Neuron (in vitro differentiated cells): ENCODE measurements at regions not wholly inside any gene's neighbourhood (a gene's known extent, or its start where the extent isn't known, plus 50 kb on each side); places are given as distances from the start of the nearest gene placed in this dataset.
"Not testable (repeated sequence)": the region's sequence is repeated elsewhere in the genome, so short reads cannot be mapped to it uniquely, and the experiment has no call there.

Experiments
- H2AFZ ChIP-seq: one replicate; pipeline ENCODE4 v1.6.1; 2013; ENCODE audit warnings: low read depth, mild to moderate bottlenecking, inconsistent platforms, low read length, moderate library complexity
- H3K27me3 ChIP-seq: one replicate; pipeline ENCODE4 v1.6.1; 2013; ENCODE audit warnings: low read length; ENCODE audit not compliant: insufficient read depth
- H3K36me3 ChIP-seq: one replicate; pipeline ENCODE4 v1.6.1; 2013; ENCODE audit warnings: low read length; ENCODE audit not compliant: insufficient read depth
- H3K4me1 ChIP-seq: one replicate; pipeline ENCODE4 v1.6.1; 2013; ENCODE audit warnings: low read length; ENCODE audit not compliant: insufficient read depth
- H3K4me3 ChIP-seq: 2 replicates; pipeline ENCODE4 v1.5.1; 2013; ENCODE audit warnings: mild to moderate bottlenecking, low read length, moderate library complexity
- H3K9me3 ChIP-seq: one replicate; pipeline ENCODE4 v1.6.1; 2013; ENCODE audit warnings: low read length

DNA sequence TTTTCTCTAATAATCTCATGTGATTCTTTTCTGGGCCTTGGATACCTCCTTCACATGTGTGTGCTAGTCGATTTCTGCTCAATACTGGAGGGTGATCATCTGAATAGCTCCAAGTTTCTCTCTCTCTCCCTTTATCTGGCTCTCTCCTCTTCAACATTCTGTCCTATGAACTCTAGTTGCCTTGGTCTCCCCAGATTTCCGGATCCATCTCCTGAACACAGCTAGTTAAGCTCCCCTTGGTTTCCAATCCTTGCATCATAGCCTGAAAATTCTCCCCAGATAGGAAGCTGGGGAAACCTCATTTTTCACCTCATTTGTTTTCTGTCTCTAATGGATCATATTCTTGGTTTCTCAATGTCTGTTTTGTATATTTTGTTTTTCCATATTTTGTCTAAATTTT, 832.3 kb downstream of the MTRR start:
- no peak overlapping the region for H3K4me3 ChIP-seq
- no peak overlapping the region for H2AFZ ChIP-seq
- H3K9me3 ChIP-seq: no peaks in the 10 kb centered on the region
- no peaks in the 10 kb centered on the region for H3K27me3 ChIP-seq
- no peaks in the 10 kb centered on the region for H3K36me3 ChIP-seq
- H3K4me1 ChIP-seq: no peaks in the 10 kb centered on the region

DNA sequence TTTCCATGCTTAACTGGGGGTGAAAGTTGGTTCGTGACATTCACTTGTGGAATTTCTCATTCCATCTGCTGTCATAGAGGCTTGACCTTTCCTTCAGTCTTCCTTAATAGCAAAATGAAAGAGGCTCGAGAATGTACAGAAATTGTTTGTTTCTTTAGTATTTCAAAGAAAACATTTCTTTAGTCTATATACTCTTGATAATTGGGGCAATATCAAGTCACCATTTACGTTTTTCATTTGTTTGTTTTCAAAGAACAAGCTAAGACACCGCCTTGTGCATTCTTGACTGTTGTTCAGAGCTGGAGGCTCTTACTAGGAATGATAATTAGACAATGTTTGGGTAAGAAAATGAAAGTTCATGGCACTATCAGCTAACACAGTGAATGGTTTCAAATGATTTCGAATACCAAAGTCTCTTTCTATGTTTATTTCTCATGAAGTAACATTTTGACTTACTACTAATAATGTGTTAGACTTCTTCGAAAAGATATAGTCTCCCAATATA, 835.4 kb downstream of the SEMA5A start:
- H3K4me1 ChIP-seq: no peaks in the 10 kb centered on the region

DNA sequence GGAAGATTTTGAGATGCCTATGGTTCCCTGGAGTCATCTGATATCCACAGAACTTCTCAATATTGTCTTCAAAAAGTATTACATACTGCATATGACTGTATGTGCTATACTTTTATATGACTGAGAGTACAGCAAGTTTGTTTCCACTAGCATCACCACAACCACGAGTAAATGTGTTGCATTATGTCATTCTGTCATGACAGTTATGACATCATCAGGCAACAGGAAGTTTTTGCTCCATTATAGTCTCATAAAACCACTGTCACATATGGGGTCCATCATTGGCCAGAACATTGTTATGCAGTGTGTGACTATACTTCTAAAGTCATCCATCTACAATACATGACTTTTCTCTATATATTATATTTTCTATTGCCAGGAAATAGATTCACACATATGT, 831.7 kb downstream of the SEMA5A start:
- no peaks in the 10 kb centered on the region for H3K9me3 ChIP-seq
- no peak overlapping the region for H3K4me3 ChIP-seq
- H2AFZ ChIP-seq: no peak overlapping the region
- H3K27me3 ChIP-seq: no peaks in the 10 kb centered on the region
- H3K36me3 ChIP-seq: no peaks in the 10 kb centered on the region
- no peaks in the 10 kb centered on the region for H3K4me1 ChIP-seq

More for the DNA sequence above, 835.4 kb downstream of the SEMA5A start:
- H2AFZ ChIP-seq: no peak overlapping the region
- H3K4me3 ChIP-seq: no peak overlapping the region
- no peaks in the 10 kb centered on the region for H3K36me3 ChIP-seq
- no peaks in the 10 kb centered on the region for H3K27me3 ChIP-seq
- H3K9me3 ChIP-seq: no peaks in the 10 kb centered on the region

DNA sequence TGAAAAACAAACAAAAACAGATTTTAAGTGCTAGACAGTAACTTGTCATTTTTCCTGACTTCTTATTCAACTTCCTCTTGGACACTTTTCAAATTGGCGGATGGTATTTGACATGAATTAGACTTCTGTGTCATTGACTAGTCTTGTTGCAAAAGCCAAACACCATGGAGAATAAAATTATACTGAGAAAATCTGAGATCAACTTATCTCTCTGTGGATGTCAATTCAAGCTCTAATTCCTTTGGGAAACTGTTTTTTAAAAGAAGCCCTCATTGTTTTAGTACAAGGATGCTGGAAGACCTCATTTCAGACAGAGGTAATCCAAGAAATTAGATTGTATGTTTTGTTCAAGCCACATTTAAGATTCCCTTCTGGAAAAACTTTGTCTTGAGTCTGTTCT, 831.0 kb downstream of the SEMA5A start:
- no peak overlapping the region for H2AFZ ChIP-seq
- H3K36me3 ChIP-seq: no peaks in the 10 kb centered on the region
- H3K9me3 ChIP-seq: no peaks in the 10 kb centered on the region
- no peak overlapping the region for H3K4me3 ChIP-seq
- H3K4me1 ChIP-seq: no peaks in the 10 kb centered on the region
- H3K27me3 ChIP-seq: no peaks in the 10 kb centered on the region

DNA sequence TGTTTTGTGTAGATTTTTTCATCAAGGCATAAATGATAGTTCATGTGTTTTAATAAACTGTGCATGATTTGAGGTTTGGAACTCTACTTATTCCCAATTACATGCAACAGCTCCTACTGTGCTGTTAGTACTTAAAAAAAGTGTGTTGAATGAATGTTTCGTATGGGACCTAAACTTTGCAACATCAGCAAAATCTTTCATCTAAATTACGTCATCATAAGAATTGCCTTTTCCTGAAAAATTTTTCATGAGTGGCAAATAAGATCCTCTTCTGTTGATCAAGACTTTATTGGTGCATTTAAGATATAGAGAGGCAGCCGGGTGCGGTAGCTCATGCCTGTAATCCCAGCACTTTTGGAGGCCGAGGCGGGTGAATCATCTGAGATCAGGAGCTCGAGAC, 826.1 kb downstream of the SEMA5A start:
- Histone ChIP-seq H3K4me1 (no peaks in the 10 kb centered on the region), H3K27me3 (no peaks in the 10 kb centered on the region), H3K9me3 (no peaks in the 10 kb centered on the region), H3K4me3 (no peak overlapping the region), H2AFZ (no peak overlapping the region), H3K36me3 (no peaks in the 10 kb centered on the region)

DNA sequence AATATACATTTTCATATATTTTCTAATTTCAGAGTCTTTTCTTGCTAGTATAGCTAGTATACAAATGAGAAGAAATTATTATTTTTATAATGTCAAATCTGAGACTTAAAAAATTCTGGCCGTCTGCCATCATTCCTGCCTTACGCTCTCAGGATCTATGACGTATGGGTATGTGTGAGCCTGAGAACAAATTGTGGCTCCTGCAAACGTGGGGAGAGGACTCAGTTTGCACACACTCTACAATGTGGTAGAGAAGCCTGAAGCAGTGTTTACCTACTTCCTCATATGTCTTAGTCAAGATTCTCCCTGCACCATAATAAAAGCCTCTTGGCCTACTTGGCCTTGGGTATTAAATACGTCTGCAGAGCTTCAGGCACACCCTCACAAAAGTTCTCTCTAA, 825.4 kb downstream of the SEMA5A start:
- Histone ChIP-seq H3K9me3 (no peaks in the 10 kb centered on the region), H3K4me1 (no peaks in the 10 kb centered on the region), H3K36me3 (no peaks in the 10 kb centered on the region), H3K27me3 (no peaks in the 10 kb centered on the region), H2AFZ (no peak overlapping the region), H3K4me3 (no peak overlapping the region)

DNA sequence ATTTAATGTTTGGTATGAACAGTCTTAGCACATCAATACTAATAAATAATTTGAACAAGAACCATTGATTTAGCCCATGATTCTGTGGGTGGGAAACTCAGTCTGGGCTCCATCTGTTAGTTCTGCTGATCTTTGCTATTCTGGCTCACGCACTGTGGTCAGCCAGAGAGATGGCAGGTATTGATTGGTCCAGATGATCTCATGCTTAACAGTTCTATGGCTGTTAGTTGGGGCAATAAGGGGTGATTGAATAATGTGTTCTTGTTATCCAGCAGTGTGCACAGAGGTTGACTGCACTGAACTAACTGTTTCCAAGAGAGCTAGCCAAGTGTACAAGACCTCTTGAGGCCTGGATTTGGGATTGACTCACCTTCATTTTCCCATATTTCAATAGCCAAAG, 824.3 kb downstream of the SEMA5A start:
- H3K27me3 ChIP-seq: no peaks in the 10 kb centered on the region
- H3K4me1 ChIP-seq: no peaks in the 10 kb centered on the region
- no peak overlapping the region for H2AFZ ChIP-seq
- H3K4me3 ChIP-seq: no peak overlapping the region
- H3K9me3 ChIP-seq: no peaks in the 10 kb centered on the region
- H3K36me3 ChIP-seq: no peaks in the 10 kb centered on the region

DNA sequence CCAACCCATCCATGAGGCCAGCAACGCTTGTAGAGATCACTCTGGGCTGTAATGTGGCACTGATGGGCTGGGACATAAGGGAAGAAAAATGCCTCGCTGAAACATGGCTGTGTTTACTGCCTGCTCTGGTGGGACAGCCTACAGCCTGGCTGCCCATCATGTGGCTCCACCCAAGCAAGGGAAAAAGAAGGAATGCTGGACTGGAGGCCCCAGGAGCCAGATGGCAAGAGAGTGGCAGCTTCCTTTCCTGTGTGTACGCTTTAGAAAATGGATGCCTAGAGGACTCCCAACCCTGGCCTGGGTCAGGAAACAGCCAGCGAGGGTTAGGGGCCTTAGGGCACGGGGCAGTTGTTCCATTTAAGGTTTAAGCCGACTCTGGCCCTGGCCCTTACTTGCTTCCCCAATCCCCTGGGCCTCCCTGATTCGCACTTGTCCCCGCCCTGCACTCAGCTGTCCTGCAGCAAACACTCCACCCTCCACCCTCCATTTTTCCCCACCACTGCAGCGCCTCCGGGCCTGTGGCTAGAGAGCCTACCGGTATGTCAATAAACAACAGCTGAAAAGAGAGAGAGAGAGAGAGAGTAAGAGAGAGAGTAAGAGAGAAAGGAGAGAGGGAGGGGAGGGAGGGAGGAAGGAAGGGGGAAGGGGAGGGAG, 819.4 kb downstream of the SEMA5A start:
- Histone ChIP-seq H3K4me3 (no peak overlapping the region), H3K36me3 (no peaks in the 10 kb centered on the region), H2AFZ (no peak overlapping the region), H3K27me3 (no peaks in the 10 kb centered on the region), H3K9me3 (no peaks in the 10 kb centered on the region), H3K4me1 (no peaks in the 10 kb centered on the region)

DNA sequence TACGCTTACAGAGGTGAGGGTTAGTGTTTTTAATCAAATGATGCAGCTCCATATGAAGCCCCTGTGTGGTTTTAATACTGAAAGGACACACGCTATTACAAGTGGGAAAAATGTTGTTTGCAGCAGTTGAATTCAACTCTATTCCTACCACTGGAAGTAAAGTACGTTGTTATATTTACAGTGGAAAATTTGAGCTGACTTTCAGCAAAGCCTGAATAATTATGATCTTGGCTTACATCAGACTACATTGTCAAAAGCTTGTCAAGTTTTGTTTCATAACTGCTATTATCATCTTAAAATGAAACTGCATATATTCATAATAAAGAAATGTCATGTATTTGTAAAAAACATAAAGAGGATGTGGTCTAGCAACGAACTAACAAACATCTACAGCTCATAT, 818.5 kb downstream of the SEMA5A start:
- Histone ChIP-seq H3K4me3 (no peak overlapping the region), H3K27me3 (no peaks in the 10 kb centered on the region), H3K4me1 (no peaks in the 10 kb centered on the region), H3K36me3 (no peaks in the 10 kb centered on the region), H3K9me3 (no peaks in the 10 kb centered on the region), H2AFZ (no peak overlapping the region)

DNA sequence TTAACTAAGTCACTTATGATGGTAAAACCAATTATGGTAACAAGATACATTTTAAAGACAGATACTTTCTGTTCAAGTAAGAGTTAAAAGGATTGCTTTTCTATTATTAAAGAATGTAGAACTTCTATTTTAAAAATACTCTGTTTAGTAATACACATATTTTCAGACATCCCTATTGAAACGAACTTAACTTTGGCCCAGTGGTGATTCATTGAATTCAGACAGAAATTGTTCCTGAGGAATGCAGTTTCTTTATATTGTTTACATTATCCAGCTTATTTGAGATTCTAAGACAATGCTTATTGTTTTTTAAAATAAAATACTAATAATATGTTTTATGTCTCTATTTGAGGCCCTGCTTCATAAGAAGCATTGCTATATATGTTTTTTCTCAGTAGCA, 816.4 kb downstream of the SEMA5A start:
- no peaks in the 10 kb centered on the region for H3K9me3 ChIP-seq
- no peak overlapping the region for H3K4me3 ChIP-seq
- H3K27me3 ChIP-seq: no peaks in the 10 kb centered on the region
- no peaks in the 10 kb centered on the region for H3K4me1 ChIP-seq
- no peak overlapping the region for H2AFZ ChIP-seq
- no peaks in the 10 kb centered on the region for H3K36me3 ChIP-seq

DNA sequence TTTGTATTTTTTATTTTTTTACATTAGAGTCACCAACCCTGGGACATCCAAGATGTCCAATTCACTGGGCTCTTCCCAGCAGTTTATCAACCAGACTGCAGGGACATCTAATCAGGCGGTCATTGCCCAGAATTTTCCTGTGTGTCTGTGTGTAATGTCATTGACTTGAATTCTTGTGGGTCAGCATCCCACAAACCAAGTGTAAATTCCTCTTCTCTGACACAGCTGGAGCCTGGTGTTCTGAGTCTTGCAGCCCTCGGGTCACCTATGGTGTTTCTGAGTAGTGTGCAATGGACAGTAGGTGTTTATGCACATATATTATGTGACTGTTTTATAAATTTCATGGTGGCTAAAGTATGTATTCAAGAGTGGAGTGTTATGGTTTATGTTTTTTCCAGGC, 815.7 kb downstream of the SEMA5A start:
- Histone ChIP-seq H2AFZ (no peak overlapping the region), H3K27me3 (no peaks in the 10 kb centered on the region), H3K4me3 (no peak overlapping the region), H3K9me3 (no peaks in the 10 kb centered on the region), H3K4me1 (no peaks in the 10 kb centered on the region), H3K36me3 (no peaks in the 10 kb centered on the region)

DNA sequence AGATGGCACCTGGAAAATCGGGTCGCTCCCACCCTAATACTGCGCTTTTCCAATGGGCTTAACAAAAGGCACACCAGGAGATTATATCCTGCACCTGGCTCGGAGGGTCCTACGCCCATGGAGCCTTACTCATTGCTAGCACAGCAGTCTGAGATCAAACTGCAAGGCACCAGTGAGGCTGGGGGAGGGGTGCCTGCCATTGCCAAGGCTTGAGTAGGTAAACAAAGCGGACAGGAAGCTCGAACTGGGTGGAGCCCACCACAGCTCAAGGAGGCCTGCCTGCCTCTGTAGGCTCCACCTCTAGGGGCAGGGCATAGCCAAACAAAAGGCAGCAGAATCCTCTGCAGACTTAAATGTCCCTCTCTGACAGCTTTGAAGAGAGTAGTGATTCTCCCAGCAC, 814.8 kb downstream of the SEMA5A start:
- H3K9me3 ChIP-seq, H3K4me3 ChIP-seq, H3K4me1 ChIP-seq, H3K36me3 ChIP-seq, H2AFZ ChIP-seq, H3K27me3 ChIP-seq: not testable (repeated sequence)

DNA sequence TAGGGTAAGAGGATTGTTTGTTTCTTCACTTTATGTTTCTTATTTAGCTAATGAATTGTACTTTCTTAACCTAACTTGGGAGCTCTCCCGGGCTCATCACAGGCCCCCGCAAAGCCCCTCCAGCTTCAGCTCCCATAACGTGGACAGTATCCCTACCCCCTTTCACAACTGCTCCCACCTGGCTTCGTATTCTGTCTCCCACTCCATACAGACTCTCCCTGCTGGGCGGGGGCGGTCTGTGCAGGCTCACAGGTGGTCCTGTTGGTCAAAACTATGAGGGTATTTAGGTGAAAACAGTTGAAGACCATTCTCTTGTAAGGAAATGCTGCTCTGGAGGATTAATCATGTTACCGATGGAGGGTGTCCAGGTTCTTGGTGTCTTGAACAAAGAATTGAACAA, 805.3 kb downstream of the SEMA5A start:
- Histone ChIP-seq H3K9me3 (no peaks in the 10 kb centered on the region), H2AFZ (no peak overlapping the region)

DNA sequence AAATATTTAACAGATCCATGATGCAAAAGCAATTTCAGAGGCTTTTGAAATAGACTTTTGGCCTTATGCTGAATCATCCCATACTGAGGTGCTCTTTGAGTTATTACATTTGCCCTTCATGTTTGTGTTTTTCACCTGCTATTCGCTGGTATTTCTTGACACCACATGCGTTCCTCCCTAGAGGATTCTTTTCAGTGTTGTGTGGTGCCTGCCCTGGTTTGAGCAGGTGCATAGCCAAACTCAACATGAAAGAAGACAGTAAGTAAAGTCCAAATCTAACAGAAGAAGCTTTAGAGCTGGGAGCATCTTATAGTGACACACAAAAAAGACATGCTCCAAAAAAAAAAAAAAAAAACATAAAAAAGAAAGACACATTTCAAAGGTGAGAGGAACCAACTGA, 796.3 kb downstream of the SEMA5A start:
- H3K4me1 ChIP-seq: no peaks in the 10 kb centered on the region
- no peak overlapping the region for H2AFZ ChIP-seq
- no peaks in the 10 kb centered on the region for H3K36me3 ChIP-seq
- no peaks in the 10 kb centered on the region for H3K9me3 ChIP-seq
- no peak overlapping the region for H3K4me3 ChIP-seq
- no peaks in the 10 kb centered on the region for H3K27me3 ChIP-seq

More for the DNA sequence above, 805.3 kb downstream of the SEMA5A start:
- Histone ChIP-seq H3K27me3 (no peaks in the 10 kb centered on the region), H3K36me3 (no peaks in the 10 kb centered on the region), H3K4me3 (no peak overlapping the region), H3K4me1 (no peaks in the 10 kb centered on the region)
